BJ (cell line): ENCODE measurements at regions not wholly inside any gene's neighbourhood (a gene's known extent, or its start where the extent isn't known, plus 50 kb on each side); places are given as distances from the start of the nearest gene placed in this dataset.
"Not testable (repeated sequence)": the region's sequence is repeated elsewhere in the genome, so short reads cannot be mapped to it uniquely, and the experiment has no call there.

Experiments used
- CTCF ChIA-PET: fragments of 350-600 bp; formaldehyde crosslinking; extraction: SDS; loops from one replicate; lab custom pipeline; 2021; ENCODE audit warnings: antibody characterized with exemption, inconsistent platforms; lab: Yijun Ruan, JAX
- POLR2A ChIA-PET: fragments of 300-600 bp; sonication (Branson Sonifier 250); formaldehyde crosslinking; extraction: SDS; loops from one replicate; lab custom pipeline; 2021; ENCODE audit warnings: antibody characterized with exemption; lab: Charles Lee
- DNase-seq: peaks from one replicate; pipeline ENCODE4 v3.0.0-alpha.2; 2011; ENCODE audit warnings: low read depth
- H3K27me3 ChIP-seq: 2 replicates; pipeline ENCODE4 v1.6.0; 2011; ENCODE audit warnings: low read length; ENCODE audit not compliant: control insufficient read depth, insufficient read depth
- H3K36me3 ChIP-seq: 2 replicates; pipeline ENCODE4 v1.5.1; 2011; ENCODE audit warnings: low read length; ENCODE audit not compliant: control insufficient read depth, insufficient read depth
- H3K4me3 ChIP-seq: 2 replicates; pipeline ENCODE4 v1.5.1; 2011; ENCODE audit warnings: low read depth, mild to moderate bottlenecking, control low read depth, low read length
- CTCF ChIP-seq: IDR thresholded peaks from 2 replicates; pipeline ENCODE4 v1.5.1; 2011; ENCODE audit warnings: low read depth, mild to moderate bottlenecking, control low read depth, inconsistent platforms, low read length, moderate library complexity; ENCODE audit not compliant: insufficient read depth

- H3K36me3 ChIP-seq, DNase-seq, H3K4me3 ChIP-seq: not testable (repeated sequence)
Measured at GRCh38 chr21:10270211-10270610, 251.2 kb upstream of the TPTE start.

GRCh38 chr21:10271666-10272207 is 249.6 kb upstream of the TPTE start:
- DNase-seq, H3K27me3 ChIP-seq, H3K36me3 ChIP-seq, H3K4me3 ChIP-seq, POLR2A ChIA-PET, CTCF ChIA-PET: not testable (repeated sequence)

More at GRCh38 chr21:10270211-10270610, 251.2 kb upstream of the TPTE start:
- CTCF ChIA-PET, H3K27me3 ChIP-seq, POLR2A ChIA-PET: not testable (repeated sequence)

GRCh38 chr21:10272216-10272615 is 249.2 kb upstream of the TPTE start:
- CTCF ChIA-PET: no interaction called here
- DNase-seq: no peak

GRCh38 chr21:10273196-10273595 is 248.2 kb upstream of the TPTE start:
- ChIA-PET POLR2A (no interaction called here), CTCF (no interaction called here)
- Histone ChIP-seq H3K36me3 (no peaks in the 10 kb centered on the region), H3K4me3 (no peak overlapping the region), H3K27me3 (no peaks in the 10 kb centered on the region)
- DNase-seq: peak; percentile 2
- TF ChIP-seq CTCF: no peak

More at GRCh38 chr21:10272216-10272615, 249.2 kb upstream of the TPTE start:
- no peak overlapping the region for H3K4me3 ChIP-seq
- TF ChIP-seq CTCF: no peak
- no peaks in the 10 kb centered on the region for H3K36me3 ChIP-seq
- POLR2A ChIA-PET: no interaction called here
- no peaks in the 10 kb centered on the region for H3K27me3 ChIP-seq

- H3K36me3 ChIP-seq, CTCF ChIA-PET, H3K27me3 ChIP-seq, POLR2A ChIA-PET, H3K4me3 ChIP-seq, DNase-seq: not testable (repeated sequence)
Measured at GRCh38 chr21:10273794-10274338, 247.5 kb upstream of the TPTE start.
